ENCODE measurements at regions not wholly inside any gene's neighbourhood (a gene's known extent, or its start where the extent isn't known, plus 50 kb on each side); places are given as distances from the start of the nearest gene placed in this dataset.

GRCh38 chr3:117705011-117705410, 995.4 kb downstream of the TUSC7 start:
- no peak overlapping the region for H3K4me2 ChIP-seq (ENCODE audit: low read length)
- H3K9ac ChIP-seq (ENCODE audit: low read length) = no peak overlapping the region
- H4K20me1 ChIP-seq (ENCODE audit: insufficient read depth, low read length) = no peaks in the 10 kb centered on the region
- H3K27me3 ChIP-seq (ENCODE audit: low read depth, low read length) = peaks cover 4% of the 10 kb centered on the region; the same call in 1 of the 2 replicates
- H3K4me3 ChIP-seq (ENCODE audit: low read length) = no peak overlapping the region
- peaks cover 8% of the 10 kb centered on the region for H3K4me1 ChIP-seq (ENCODE audit: low read length)
- no peak overlapping the region for H3K27ac ChIP-seq (ENCODE audit: low read length)
- no peak for TF ChIP-seq CTCF (IDR thresholded peaks at IDR 0.05; ENCODE audit: low read depth, low read length)
- no peak for TF ChIP-seq EZH2phosphoT487 (IDR thresholded peaks at IDR 0.05; ENCODE audit: low read depth)
- no peaks in the 10 kb centered on the region for H3K79me2 ChIP-seq (ENCODE audit: low read length)
- no peak overlapping the region for H2AFZ ChIP-seq (ENCODE audit: low read depth, low read length)
- H3K36me3 ChIP-seq (replicated peaks; ENCODE audit: low read depth, low read length) = no peaks in the 10 kb centered on the region
- H3K9me3 ChIP-seq (ENCODE audit: insufficient read depth, low read length) = no peaks in the 10 kb centered on the region

- Histone ChIP-seq H3K9ac (ENCODE audit: low read length) (no peak overlapping the region), H3K36me3 (replicated peaks; ENCODE audit: low read depth, low read length) (no peaks in the 10 kb centered on the region), H4K20me1 (ENCODE audit: insufficient read depth, low read length) (no peaks in the 10 kb centered on the region), H3K27ac (ENCODE audit: low read length) (no peak overlapping the region), H3K27me3 (ENCODE audit: low read depth, low read length) (peaks cover 4% of the 10 kb centered on the region; the same call in 1 of the 2 replicates), H2AFZ (ENCODE audit: low read depth, low read length) (no peak overlapping the region), H3K9me3 (ENCODE audit: insufficient read depth, low read length) (no peaks in the 10 kb centered on the region), H3K4me1 (ENCODE audit: low read length) (no peaks in the 10 kb centered on the region), H3K79me2 (ENCODE audit: low read length) (no peaks in the 10 kb centered on the region), H3K4me2 (ENCODE audit: low read length) (no peak overlapping the region), H3K4me3 (ENCODE audit: low read length) (no peak overlapping the region)
- TF ChIP-seq CTCF (IDR thresholded peaks at IDR 0.05; ENCODE audit: low read depth, low read length) (no peak), EZH2phosphoT487 (IDR thresholded peaks at IDR 0.05; ENCODE audit: low read depth) (no peak)
Measured at GRCh38 chr3:117706037-117706436, 996.5 kb downstream of the TUSC7 start.

- Histone ChIP-seq H3K27ac (ENCODE audit: low read length) (no peak overlapping the region), H3K79me2 (ENCODE audit: low read length) (no peaks in the 10 kb centered on the region), H2AFZ (ENCODE audit: low read depth, low read length) (no peak overlapping the region), H3K36me3 (replicated peaks; ENCODE audit: low read depth, low read length) (no peaks in the 10 kb centered on the region), H3K4me1 (ENCODE audit: low read length) (no peaks in the 10 kb centered on the region), H3K4me3 (ENCODE audit: low read length) (no peak overlapping the region), H3K9me3 (ENCODE audit: insufficient read depth, low read length) (no peaks in the 10 kb centered on the region), H3K9ac (ENCODE audit: low read length) (no peak overlapping the region), H3K4me2 (ENCODE audit: low read length) (no peak overlapping the region), H4K20me1 (ENCODE audit: insufficient read depth, low read length) (no peaks in the 10 kb centered on the region), H3K27me3 (ENCODE audit: low read depth, low read length) (peaks cover 4% of the 10 kb centered on the region; the same call in 1 of the 2 replicates)
- no peak for TF ChIP-seq CTCF (IDR thresholded peaks at IDR 0.05; ENCODE audit: low read depth, low read length)
- no peak for TF ChIP-seq EZH2phosphoT487 (IDR thresholded peaks at IDR 0.05; ENCODE audit: low read depth)
Measured at GRCh38 chr3:117706756-117707155, 997.2 kb downstream of the TUSC7 start.

- Histone ChIP-seq H4K20me1 (ENCODE audit: insufficient read depth, low read length) (no peaks in the 10 kb centered on the region), H3K36me3 (replicated peaks; ENCODE audit: low read depth, low read length) (no peaks in the 10 kb centered on the region), H3K27ac (ENCODE audit: low read length) (no peak overlapping the region), H3K27me3 (ENCODE audit: low read depth, low read length) (peaks cover 4% of the 10 kb centered on the region; the same call in 1 of the 2 replicates), H3K4me2 (ENCODE audit: low read length) (no peak overlapping the region), H3K79me2 (ENCODE audit: low read length) (no peaks in the 10 kb centered on the region), H3K9ac (ENCODE audit: low read length) (no peak overlapping the region), H3K9me3 (ENCODE audit: insufficient read depth, low read length) (no peaks in the 10 kb centered on the region), H3K4me1 (ENCODE audit: low read length) (no peaks in the 10 kb centered on the region), H2AFZ (ENCODE audit: low read depth, low read length) (no peak overlapping the region), H3K4me3 (ENCODE audit: low read length) (no peak overlapping the region)
- TF ChIP-seq EZH2phosphoT487 (IDR thresholded peaks at IDR 0.05; ENCODE audit: low read depth) (no peak), CTCF (IDR thresholded peaks at IDR 0.05; ENCODE audit: low read depth, low read length) (no peak)
Measured at GRCh38 chr3:117708601-117709000, 999.0 kb downstream of the TUSC7 start.

All from OCI-LY3 (cell line).